ENCODE measurements at regions not wholly inside any gene's neighbourhood (a gene's known extent, or its start where the extent isn't known, plus 50 kb on each side); places are given as distances from the start of the nearest gene placed in this dataset.

GRCh38 chr3:5750091-5750490 is 562.6 kb downstream of the EDEM1 start:
- TF ChIP-seq CTCF (IDR thresholded peaks at IDR 0.05) (no peak), POLR2A (IDR thresholded peaks at IDR 0.05) (no peak)

Data from prostate gland (tissue), 2 donors.